Tibial nerve (tissue), 4 donors: ENCODE measurements at regions not wholly inside any gene's neighbourhood (a gene's known extent, or its start where the extent isn't known, plus 50 kb on each side); places are given as distances from the start of the nearest gene placed in this dataset.

Experiments used
- CTCF ChIP-seq, 5 experiments: fragments of 200-600 bp in 3 of 5; fragments of 450-650 bp in 2 of 5; sonication (generic) in 3 of 5; IDR thresholded peaks; one replicate each; pipeline ENCODE4 v1.5.1; 2016 to 2019; ENCODE audit warnings: antibody characterized with exemption in 5 of 5, mild to moderate bottlenecking in 3 of 5, moderate library complexity in 2 of 5
- EP300 ChIP-seq, 2 donors: sonication (generic); formaldehyde crosslinking; IDR thresholded peaks; one replicate each; pipeline ENCODE4 v1.6.1; 2017; ENCODE audit warnings: antibody characterized with exemption in 2 of 2, mild to moderate bottlenecking in 1 of 2
- POLR2A ChIP-seq, 2 donors: fragments of 450-650 bp; IDR thresholded peaks; one replicate each; pipeline ENCODE4 v1.6.1; 2017; ENCODE audit warnings: antibody characterized with exemption in 2 of 2, mild to moderate bottlenecking in 2 of 2, moderate library complexity in 2 of 2

- TF ChIP-seq CTCF (IDR thresholded peaks at IDR 0.05) (no peak), POLR2A (IDR thresholded peaks at IDR 0.05) (no peak), EP300 (IDR thresholded peaks at IDR 0.05) (no peak)
Measured at GRCh38 chr11:91731051-91731450, 493.6 kb upstream of the FAT3 start.
